HG03378 (cell line): ENCODE measurements at regions not wholly inside any gene's neighbourhood (a gene's known extent, or its start where the extent isn't known, plus 50 kb on each side); places are given as distances from the start of the nearest gene placed in this dataset.
A peak's percentile ranks its signal among the peaks of the same experiment; 100 is the strongest.

Experiments
- ATAC-seq: cut with Tn5 transposase; IDR thresholded peaks from one replicate; pipeline ENCODE4 v1.9.1; 2021; ENCODE audit warnings: mild to moderate bottlenecking, moderate library complexity; ENCODE audit not compliant: unreplicated experiment

DNA sequence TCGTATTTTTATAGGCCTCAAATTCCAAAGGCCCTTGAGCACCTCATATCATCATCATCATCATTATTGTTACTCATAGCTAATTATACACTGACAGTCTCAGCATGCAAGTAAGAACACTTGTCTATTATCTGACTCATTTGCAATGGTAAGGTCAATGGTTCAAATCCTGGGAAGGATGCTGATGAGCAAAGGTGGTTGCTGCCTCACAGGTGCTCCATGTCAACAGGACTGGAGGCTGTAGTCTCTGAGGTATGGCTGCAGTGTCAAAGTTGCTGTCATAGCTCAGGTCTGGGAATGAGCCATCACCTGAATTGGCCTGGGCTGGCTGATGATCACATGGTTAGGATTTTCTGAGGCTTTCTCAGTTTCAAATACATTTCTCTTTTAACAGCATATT lies 379.3 kb downstream of the BCL11A start:
- no peak for ATAC-seq

DNA sequence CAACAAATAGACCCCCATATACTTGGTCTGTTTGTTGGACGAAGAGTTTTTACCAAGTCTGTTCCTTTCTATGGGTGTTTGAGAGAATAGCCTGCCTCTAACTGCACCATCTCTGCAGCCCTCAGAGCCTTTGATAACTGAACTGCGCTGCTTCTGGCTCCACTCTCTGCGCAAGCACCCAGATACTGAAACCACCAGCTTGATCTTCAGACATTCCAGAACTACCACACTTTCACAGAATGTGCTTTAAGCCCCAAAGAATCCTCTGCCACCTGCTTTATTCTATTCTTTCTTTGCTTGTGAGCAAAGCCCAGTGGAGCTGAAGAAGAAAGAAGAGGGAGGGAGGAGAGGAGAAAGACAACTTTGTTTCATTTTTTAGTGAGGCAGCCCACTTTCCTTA lies 380.7 kb downstream of the BCL11A start:
- ATAC-seq = no peak

DNA sequence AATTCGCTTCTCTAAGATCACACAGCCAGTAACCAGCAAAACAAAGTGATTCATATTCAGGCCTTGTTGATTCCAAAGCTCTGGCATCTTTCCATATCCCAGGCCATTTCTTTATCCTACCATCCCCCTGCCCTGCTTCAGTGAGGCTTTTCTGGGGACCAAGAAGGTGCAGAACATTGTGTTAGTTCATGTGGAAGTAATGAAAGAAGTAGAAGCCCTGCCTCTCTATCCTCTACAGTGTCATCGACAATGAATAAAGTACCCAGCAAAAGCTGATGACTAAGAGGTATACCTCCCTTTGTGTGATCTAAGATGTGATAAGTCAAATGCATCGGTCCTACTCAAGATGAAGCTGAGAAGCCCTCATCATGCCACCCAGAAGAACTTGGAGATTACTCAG lies 383.2 kb downstream of the BCL11A start:
- ATAC-seq = no peak

- ATAC-seq = no peak
These were observed 385.2 kb downstream of the BCL11A start for GRCh38 chr2:60168247-60168646.

- ATAC-seq = no peak
These were observed 386.4 kb downstream of the BCL11A start for GRCh38 chr2:60167089-60167488.

GRCh38 chr2:60163691-60164090 lies 389.8 kb downstream of the BCL11A start:
- no peak for ATAC-seq

GRCh38 chr2:60159519-60159918 lies 393.9 kb downstream of the BCL11A start:
- no peak for ATAC-seq

DNA sequence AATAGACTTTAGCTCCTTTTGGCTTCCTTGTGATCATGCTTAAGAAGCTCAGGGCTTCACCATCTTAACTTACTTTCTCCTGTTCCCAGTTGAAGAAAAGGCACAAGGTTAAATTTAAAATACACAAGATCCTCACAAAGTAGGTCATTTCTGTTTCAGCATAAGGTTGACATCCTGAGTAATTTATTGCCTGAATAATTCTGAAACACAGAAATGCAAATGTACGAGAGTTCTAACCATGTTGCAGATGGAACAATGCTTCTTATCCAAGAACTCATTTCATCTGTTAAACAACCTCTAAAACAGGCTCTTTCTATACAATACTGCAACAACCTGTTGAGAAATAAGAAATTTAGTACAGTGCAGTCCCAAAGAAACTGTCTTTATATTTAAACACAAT lies 395.2 kb downstream of the BCL11A start:
- ATAC-seq = peak; percentile 59

GRCh38 chr2:60157283-60157682 lies 396.2 kb downstream of the BCL11A start:
- no peak for ATAC-seq

- no peak for ATAC-seq
These were observed 399.3 kb downstream of the BCL11A start for GRCh38 chr2:60154142-60154541.

GRCh38 chr2:60152226-60152833 lies 401.1 kb downstream of the BCL11A start:
- no peak for ATAC-seq

DNA sequence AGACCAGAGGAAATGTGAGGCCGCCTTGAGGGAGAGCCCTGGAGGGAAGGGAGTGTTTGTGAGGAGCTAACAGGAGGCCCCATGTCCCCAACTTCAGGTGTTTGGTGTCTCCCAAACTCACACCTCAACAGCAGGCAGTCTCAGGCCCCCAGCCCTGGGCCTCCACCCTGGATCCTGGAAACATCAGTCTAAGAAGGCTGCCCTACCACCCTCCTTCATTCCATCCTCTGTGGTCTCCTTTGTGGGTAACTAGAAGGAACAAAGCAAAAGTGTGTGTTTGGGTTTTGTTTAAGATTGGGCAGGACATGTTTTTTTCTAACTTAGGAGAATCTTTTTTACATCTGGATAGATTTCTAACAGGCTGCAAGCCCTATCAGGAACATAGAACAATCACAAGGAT lies 404.3 kb downstream of the BCL11A start:
- ATAC-seq = no peak

- no peak for ATAC-seq
These were observed 404.7 kb downstream of the BCL11A start for GRCh38 chr2:60148716-60149115.

DNA sequence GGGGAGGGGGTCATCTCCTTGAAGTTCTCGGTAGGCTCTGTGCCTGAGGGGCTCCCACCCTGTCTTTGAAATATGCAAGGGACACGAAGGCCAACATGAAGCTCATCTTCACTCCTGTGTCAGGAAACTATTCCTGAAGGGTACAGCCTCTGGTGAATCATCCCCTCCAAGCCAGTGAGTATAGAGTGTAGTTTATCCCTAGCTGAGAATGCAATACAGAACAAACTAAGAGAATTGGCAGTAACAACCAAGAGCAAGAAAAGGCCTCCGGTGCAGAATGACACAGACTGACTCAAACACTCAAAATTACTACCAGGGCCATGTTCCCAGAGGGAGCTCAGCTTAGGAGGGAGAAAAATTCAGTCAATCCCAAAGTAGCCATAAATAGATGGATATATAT lies 413.3 kb downstream of the BCL11A start:
- ATAC-seq = no peak

DNA sequence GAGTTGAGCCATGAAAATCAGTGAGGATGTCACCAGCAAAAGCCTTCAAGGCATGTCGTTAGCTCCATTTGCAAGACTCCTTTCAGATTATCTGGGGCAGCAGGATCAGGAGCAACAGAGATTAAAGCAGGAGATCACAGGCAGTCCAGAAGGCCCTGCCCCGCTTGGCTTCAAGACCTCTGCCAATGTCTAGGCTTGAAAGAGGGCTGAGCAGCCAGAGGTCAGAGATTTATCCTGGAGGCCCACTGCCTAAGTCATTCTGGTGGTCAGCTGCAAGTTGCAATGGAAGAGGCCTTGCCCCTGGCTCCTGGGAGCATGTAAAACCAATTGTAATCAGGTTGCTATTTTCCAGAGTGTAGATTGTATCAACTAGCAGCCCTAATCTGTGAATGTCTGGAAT lies 416.5 kb downstream of the BCL11A start:
- no peak for ATAC-seq

GRCh38 chr2:60127191-60127590 lies 426.3 kb downstream of the BCL11A start:
- no peak for ATAC-seq

DNA sequence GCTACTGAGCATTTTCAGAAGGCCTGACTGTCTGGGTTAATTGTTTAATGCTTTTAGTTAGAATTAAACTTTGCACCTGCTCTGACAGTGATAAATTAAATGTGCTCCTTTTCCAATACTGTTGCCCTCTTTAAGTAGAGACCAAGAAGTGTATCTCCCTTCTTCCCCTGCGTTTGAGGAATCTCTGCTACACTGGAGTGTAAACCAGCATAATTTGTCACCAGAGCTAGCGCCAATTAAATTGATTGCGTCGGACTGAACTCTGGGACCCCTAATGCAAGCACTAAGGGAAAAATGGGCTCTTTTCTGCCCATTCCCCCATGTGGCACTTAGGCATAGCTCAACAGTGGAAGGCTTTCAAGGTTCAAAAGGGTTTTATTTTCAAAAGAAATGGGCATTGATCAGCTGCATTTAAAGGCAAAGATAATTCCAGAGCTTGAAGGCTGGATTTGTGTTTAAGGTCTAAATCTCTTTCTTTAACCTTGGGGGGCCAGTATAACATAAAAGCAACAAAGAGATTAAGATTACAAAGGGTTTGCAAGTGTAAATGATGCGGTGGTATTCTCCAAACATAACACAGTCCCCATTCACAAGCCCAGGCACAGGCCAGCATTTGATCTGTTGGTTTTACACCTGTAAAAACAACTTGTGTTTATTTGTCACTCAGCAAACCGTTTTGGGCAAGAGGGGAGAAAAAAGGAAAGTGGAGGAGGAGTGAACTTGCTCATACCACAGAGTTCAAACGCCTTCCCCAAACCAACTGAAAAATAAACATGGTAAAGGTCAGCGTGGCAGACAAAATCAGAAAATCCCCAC lies 427.6 kb downstream of the BCL11A start:
- ATAC-seq = no peak

DNA sequence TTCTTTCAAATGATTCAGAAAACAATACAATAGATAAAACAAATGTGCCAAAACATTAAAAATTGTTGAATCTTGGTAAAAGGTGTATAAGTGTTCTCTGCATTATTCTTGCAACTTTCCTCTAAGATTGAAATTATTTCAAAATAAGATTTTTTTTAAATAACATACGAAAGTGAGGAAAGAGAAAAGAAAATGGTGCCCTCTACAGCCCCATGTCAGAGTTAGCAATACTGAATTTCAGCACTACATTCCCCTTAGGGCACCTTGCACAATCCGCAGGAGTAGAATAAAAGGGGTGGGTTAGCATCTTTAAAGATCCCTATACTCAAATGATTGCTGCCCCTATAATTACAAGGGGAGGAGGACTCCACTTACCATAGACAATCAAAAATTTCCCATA lies 433.7 kb downstream of the BCL11A start:
- ATAC-seq = no peak

GRCh38 chr2:60118917-60119316 lies 434.5 kb downstream of the BCL11A start:
- ATAC-seq = no peak

DNA sequence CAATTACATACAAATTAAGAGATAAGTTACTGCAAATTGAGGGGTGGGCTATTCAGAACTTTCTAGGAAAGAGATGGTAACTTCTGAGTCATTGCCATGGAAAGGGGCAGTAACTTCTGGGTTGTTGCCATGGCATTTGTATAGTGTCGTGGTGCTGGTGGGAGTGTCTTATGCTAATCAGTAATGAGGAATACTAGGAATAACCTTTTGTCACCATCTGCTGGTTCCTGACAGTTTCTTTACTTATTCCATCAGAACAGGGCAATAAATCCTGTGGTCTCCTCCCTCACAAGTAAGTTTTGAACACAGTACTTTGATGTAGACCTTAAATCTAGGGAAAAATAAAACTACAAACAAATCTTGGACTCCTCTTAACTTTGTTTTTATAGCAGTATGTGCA lies 435.4 kb downstream of the BCL11A start:
- ATAC-seq = no peak

DNA sequence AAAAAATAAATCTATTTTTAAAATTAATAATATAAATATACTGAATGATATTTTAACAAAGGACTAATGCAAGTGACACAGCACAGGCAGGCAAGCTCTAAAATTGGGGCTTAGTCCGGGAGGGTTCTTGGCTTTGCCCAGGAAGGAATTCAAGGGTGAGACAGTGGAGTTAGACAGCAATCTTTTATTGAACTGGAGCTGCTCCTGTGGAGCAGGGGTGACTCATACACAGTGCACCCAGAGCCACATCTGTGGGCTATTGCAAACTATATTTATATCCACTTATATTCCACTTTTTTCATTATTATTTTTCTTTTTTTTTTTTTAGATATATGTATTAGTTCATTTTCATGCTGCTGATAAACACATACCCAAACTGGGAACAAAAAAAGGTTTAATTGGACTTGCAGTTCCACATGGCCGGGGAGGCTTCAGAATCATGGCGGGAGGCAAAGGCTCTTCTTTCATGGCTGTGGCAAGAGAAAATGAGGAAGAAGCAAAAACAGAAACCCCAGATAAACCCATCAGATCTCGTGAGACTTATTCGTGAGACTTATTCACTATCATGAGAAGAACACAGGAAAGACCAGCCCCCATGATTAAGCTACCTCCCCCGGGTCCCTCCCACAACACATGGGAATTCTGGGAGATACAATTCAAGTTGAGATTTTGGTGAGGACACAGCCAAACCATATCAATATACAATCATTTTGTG lies 437.1 kb downstream of the BCL11A start:
- no peak for ATAC-seq

DNA sequence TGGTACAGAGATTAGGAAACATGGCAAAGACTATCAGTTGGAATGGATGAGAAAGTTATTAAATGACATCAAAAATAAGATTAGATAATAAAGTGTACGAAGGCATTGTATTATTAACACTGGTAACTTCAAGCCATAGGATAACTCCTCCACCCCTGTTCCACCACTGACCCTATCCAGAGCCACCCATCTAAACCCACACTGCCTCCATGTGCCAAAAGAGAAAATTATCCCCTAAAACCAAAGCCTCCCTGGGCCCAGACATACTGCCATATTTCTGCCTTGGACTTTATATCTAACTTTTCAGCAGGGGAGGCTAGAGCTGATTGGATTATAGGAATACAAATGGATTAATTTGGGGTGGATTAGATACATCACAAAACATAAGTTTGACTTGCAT lies 443.7 kb downstream of the BCL11A start:
- no peak for ATAC-seq
